ENCODE measurements at regions not wholly inside any gene's neighbourhood (a gene's known extent, or its start where the extent isn't known, plus 50 kb on each side); places are given as distances from the start of the nearest gene placed in this dataset.

DNA sequence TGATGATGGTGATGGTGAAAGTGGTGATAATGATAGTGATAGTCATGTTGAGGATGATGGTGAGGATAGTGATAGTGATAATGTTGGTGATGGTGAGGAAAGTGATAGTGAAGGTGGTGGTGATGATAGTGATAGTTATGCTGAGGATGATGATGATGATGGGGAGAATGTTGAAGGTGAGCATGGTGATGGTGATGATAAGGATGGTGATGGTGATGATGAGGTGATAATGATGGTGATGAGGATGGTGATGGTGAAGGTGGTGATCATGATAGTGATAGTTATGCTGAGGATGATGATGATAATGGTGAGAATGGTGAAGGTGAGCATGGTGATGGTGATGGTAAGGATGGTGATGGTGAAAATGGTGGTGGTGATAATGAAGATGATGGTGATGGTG, 64.9 kb upstream of the ZNF337 start:
- TF ChIP-seq ZNF431 (CRISPR knock-in tag; IDR thresholded peaks at IDR 0.05) (no peak), RBM15 (IDR thresholded peaks at IDR 0.05; ENCODE audit: insufficient read depth, low read length) (no peak), ELF4 (CRISPR knock-in tag; IDR thresholded peaks at IDR 0.05) (no peak), POLR2A (conservative IDR thresholded peaks at IDR 0.05) (no peak)
- TF ChIP-seq, protein P1, sequence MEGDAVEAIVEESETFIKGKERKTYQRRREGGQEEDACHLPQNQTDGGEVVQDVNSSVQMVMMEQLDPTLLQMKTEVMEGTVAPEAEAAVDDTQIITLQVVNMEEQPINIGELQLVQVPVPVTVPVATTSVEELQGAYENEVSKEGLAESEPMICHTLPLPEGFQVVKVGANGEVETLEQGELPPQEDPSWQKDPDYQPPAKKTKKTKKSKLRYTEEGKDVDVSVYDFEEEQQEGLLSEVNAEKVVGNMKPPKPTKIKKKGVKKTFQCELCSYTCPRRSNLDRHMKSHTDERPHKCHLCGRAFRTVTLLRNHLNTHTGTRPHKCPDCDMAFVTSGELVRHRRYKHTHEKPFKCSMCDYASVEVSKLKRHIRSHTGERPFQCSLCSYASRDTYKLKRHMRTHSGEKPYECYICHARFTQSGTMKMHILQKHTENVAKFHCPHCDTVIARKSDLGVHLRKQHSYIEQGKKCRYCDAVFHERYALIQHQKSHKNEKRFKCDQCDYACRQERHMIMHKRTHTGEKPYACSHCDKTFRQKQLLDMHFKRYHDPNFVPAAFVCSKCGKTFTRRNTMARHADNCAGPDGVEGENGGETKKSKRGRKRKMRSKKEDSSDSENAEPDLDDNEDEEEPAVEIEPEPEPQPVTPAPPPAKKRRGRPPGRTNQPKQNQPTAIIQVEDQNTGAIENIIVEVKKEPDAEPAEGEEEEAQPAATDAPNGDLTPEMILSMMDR (IDR thresholded peaks at IDR 0.05 in 2 of 3, conservative IDR thresholded peaks at IDR 0.05 in 1 of 3; ENCODE audit: insufficient read depth in 2 of 3, low read depth in 1 of 3, low read length in 3 of 3): no peak
